CD8-positive, alpha-beta memory T cell (primary cell): ENCODE measurements at regions not wholly inside any gene's neighbourhood (a gene's known extent, or its start where the extent isn't known, plus 50 kb on each side); places are given as distances from the start of the nearest gene placed in this dataset.

Source experiments
- CTCF ChIA-PET: fragments of 350-600 bp; sonication (Branson Sonifier 250); formaldehyde crosslinking; loops from one replicate; lab custom pipeline; 2021; ENCODE audit warnings: antibody characterized with exemption; lab: Charles Lee
- POLR2A ChIA-PET: fragments of 350-600 bp; sonication (Branson Sonifier 250); formaldehyde crosslinking; loops from one replicate; lab custom pipeline; 2021; ENCODE audit warnings: antibody characterized with exemption; lab: Charles Lee
- DNase-seq, 5 donors: peaks; one replicate each; pipeline versions ENCODE4 v3.0.0 to v3.0.0-alpha.2; 2020 to 2022; ENCODE audit warnings: mixed read lengths in 1 of 5
- H3K27ac ChIP-seq: one replicate; pipeline ENCODE4 v1.7.0; 2013; ENCODE audit warnings: low read depth, mild to moderate bottlenecking, low read length, moderate library complexity
- H3K27me3 ChIP-seq: 2 replicates; pipeline ENCODE4 v1.7.0; 2013; ENCODE audit warnings: low read length, mild to moderate bottlenecking; ENCODE audit not compliant: insufficient read depth, poor library complexity, severe bottlenecking
- H3K36me3 ChIP-seq: 2 replicates; pipeline ENCODE4 v1.7.0; 2013; ENCODE audit warnings: mild to moderate bottlenecking, low read length, moderate library complexity; ENCODE audit not compliant: insufficient read depth
- H3K4me1 ChIP-seq: 2 replicates; pipeline ENCODE4 v1.7.0; 2013; ENCODE audit warnings: mild to moderate bottlenecking, low read length, moderate library complexity; ENCODE audit not compliant: insufficient read depth
- H3K4me3 ChIP-seq: 2 replicates; pipeline ENCODE4 v1.7.0; 2013; ENCODE audit warnings: mild to moderate bottlenecking, low read length
- H3K9me3 ChIP-seq: 2 replicates; pipeline ENCODE4 v1.7.0; 2013; ENCODE audit warnings: mild to moderate bottlenecking, low read length
- H3K27ac Mint-ChIP-seq, 8 donors: one replicate each; pipeline ENCODE4 v1.8.0; 2020 to 2021; ENCODE audit warnings: mixed read lengths in 8 of 8, mild to moderate bottlenecking in 6 of 8, inconsistent platforms in 3 of 8, moderate library complexity in 3 of 8
- H3K27me3 Mint-ChIP-seq, 2 donors: one replicate each; pipeline ENCODE4 v1.8.0; 2020 to 2021; ENCODE audit warnings: mixed read lengths in 2 of 2, mild to moderate bottlenecking in 1 of 2, moderate library complexity in 1 of 2
- H3K36me3 Mint-ChIP-seq, 3 donors: one replicate each; pipeline ENCODE4 v1.8.0; 2020 to 2021; ENCODE audit warnings: mixed read lengths in 3 of 3, inconsistent platforms in 1 of 3, mild to moderate bottlenecking in 1 of 3
- H3K4me1 Mint-ChIP-seq, 3 donors: one replicate each; pipeline ENCODE4 v1.8.0; 2020 to 2021; ENCODE audit warnings: mixed read lengths in 3 of 3, inconsistent platforms in 1 of 3, mild to moderate bottlenecking in 1 of 3
- H3K4me3 Mint-ChIP-seq, 7 donors: one replicate each; pipeline ENCODE4 v1.8.0; 2020 to 2021; ENCODE audit warnings: mixed read lengths in 7 of 7, mild to moderate bottlenecking in 6 of 7, moderate library complexity in 4 of 7, inconsistent platforms in 2 of 7
- H3K9me3 Mint-ChIP-seq, 5 donors: one replicate each; pipeline ENCODE4 v1.8.0; 2020 to 2022; ENCODE audit warnings: mixed read lengths in 5 of 5, mild to moderate bottlenecking in 3 of 5, moderate library complexity in 2 of 5, inconsistent platforms in 1 of 5

DNA sequence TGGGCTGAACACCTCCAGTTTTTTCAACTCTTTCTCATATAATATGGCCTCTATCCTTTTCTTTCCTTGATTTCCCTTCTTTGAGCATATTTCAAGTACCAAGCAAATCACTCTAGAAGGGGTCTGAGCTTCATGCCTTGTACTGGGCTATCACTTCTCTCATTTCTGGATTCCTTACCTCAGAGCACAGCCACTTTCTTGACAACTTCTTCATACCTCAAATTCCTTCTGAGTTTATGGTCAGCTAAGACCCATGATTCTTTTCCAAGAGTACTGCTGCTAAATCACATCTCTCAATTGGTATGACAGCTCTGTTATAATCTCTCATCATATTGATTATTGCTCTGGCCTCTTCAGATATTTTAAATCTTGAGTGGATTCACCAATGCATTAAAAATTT, 224.8 kb upstream of the ZBED5 start:
- H3K27me3 Mint-ChIP-seq = peaks cover 2 to 36% of the 10 kb centered on the region in 2 donors

GRCh38 chr11:11081776-11082175, 223.9 kb upstream of the ZBED5 start:
- POLR2A ChIA-PET = no interaction called here
- H3K36me3 Mint-ChIP-seq = no peaks in the 10 kb centered on the region
- no peak for DNase-seq

More for the DNA sequence above, 224.8 kb upstream of the ZBED5 start:
- H3K9me3 Mint-ChIP-seq = no peaks in the 10 kb centered on the region
- DNase-seq = no peak
- no peak overlapping the region for H3K4me3 Mint-ChIP-seq
- POLR2A ChIA-PET = no interaction called here
- Histone ChIP-seq H3K27ac (no peak overlapping the region), H3K27me3 (no peaks in the 10 kb centered on the region), H3K36me3 (no peaks in the 10 kb centered on the region), H3K4me3 (no peak overlapping the region), H3K9me3 (no peaks in the 10 kb centered on the region), H3K4me1 (no peaks in the 10 kb centered on the region)
- H3K4me1 Mint-ChIP-seq = no peaks in the 10 kb centered on the region
- H3K36me3 Mint-ChIP-seq = peaks cover 0 to under 1% (median 0%) of the 10 kb centered on the region in 3 donors
- H3K27ac Mint-ChIP-seq = no peak overlapping the region
- CTCF ChIA-PET = no interaction called here

GRCh38 chr11:11081288-11081687, 223.4 kb upstream of the ZBED5 start:
- no peak overlapping the region for H3K27ac ChIP-seq
- H3K36me3 Mint-ChIP-seq = no peaks in the 10 kb centered on the region
- H3K4me3 ChIP-seq = no peak overlapping the region
- H3K27me3 Mint-ChIP-seq = peaks cover 2 to 36% of the 10 kb centered on the region in 2 donors
- no peak overlapping the region for H3K27ac Mint-ChIP-seq
- DNase-seq = no peak
- POLR2A ChIA-PET = no interaction called here
- H3K36me3 ChIP-seq = no peaks in the 10 kb centered on the region
- H3K9me3 Mint-ChIP-seq = no peaks in the 10 kb centered on the region
- H3K4me1 Mint-ChIP-seq = no peaks in the 10 kb centered on the region
- H3K27me3 ChIP-seq = no peaks in the 10 kb centered on the region
- no peaks in the 10 kb centered on the region for H3K9me3 ChIP-seq
- no peaks in the 10 kb centered on the region for H3K4me1 ChIP-seq
- no peak overlapping the region for H3K4me3 Mint-ChIP-seq
- CTCF ChIA-PET = no interaction called here

More at GRCh38 chr11:11081776-11082175, 223.9 kb upstream of the ZBED5 start:
- Histone ChIP-seq H3K9me3 (no peaks in the 10 kb centered on the region), H3K36me3 (no peaks in the 10 kb centered on the region), H3K4me1 (no peaks in the 10 kb centered on the region), H3K27ac (no peak overlapping the region), H3K27me3 (no peaks in the 10 kb centered on the region), H3K4me3 (no peak overlapping the region)
- H3K4me3 Mint-ChIP-seq = no peak overlapping the region
- no peak overlapping the region for H3K27ac Mint-ChIP-seq
- no peaks in the 10 kb centered on the region for H3K9me3 Mint-ChIP-seq
- H3K4me1 Mint-ChIP-seq = no peaks in the 10 kb centered on the region
- CTCF ChIA-PET = no interaction called here
- H3K27me3 Mint-ChIP-seq = peaks cover 2 to 36% of the 10 kb centered on the region in 2 donors

DNA sequence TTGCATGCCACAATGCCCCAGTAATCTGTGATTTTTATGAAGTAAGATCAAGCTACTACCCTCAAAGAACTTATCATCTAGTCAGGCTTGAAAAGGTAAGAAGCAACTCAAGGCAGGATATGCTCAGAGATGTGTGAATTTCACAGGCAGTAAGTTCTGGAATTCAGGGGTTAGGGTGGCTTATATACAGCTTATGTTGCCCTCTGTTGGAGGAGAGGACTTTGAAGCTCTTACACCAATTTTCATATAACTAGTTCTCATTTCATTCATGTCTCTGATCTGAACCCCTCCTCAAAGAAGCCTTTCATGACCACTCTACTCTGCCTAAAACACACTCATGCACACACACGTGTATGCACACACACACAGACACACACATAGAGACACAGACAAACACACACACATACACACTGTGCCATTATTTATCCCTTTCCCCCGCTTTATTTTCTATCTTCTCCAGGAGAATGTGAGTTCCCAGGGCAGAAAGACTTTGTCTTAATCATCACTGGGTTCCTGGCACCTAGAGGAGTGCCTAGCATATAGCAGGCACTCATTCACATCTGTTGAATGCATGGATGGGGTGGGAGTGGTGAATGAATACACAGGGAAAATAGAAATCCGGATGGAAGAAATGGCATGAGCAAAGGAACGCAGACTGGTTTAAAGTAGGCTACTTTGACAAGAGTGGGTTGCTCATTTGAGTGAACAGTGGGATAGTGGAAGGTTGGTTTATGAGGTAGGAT, 220.7 kb upstream of the ZBED5 start:
- CTCF ChIA-PET = no interaction called here

DNA sequence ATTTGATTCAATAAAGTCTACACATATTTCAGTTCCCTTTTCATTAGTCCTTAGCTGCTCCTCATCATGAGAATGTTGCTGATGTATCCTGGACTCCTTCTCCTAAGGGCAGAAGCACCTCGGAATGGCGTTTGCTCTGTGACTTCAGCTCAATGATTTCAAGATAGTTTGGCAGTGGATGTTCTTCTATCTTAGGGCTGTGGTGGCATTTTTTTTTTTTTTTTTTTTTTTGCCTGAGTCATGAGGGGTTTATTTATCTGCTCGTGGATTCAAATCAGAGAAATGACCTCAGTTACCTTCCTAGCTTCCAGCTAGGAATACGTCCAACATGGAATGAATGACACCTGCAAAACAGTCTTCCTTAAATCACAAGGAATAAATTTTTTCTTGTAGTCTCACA, 220.0 kb upstream of the ZBED5 start:
- Histone ChIP-seq H3K9me3 (no peaks in the 10 kb centered on the region), H3K4me1 (no peaks in the 10 kb centered on the region), H3K4me3 (no peak overlapping the region), H3K27me3 (no peaks in the 10 kb centered on the region), H3K36me3 (no peaks in the 10 kb centered on the region), H3K27ac (no peak overlapping the region)
- Mint-ChIP-seq H3K9me3 (no peaks in the 10 kb centered on the region), H3K27me3 (peaks cover 3 to 38% of the 10 kb centered on the region in 2 donors), H3K27ac (no peak overlapping the region), H3K36me3 (no peaks in the 10 kb centered on the region), H3K4me1 (no peaks in the 10 kb centered on the region), H3K4me3 (no peak overlapping the region)
- ChIA-PET CTCF (no interaction called here), POLR2A (no interaction called here)
- no peak for DNase-seq

More for the DNA sequence above, 220.7 kb upstream of the ZBED5 start:
- no peaks in the 10 kb centered on the region for H3K4me1 Mint-ChIP-seq
- Histone ChIP-seq H3K36me3 (no peaks in the 10 kb centered on the region), H3K9me3 (no peaks in the 10 kb centered on the region), H3K27ac (no peak overlapping the region), H3K4me1 (no peaks in the 10 kb centered on the region), H3K4me3 (no peak overlapping the region), H3K27me3 (no peaks in the 10 kb centered on the region)
- no peaks in the 10 kb centered on the region for H3K36me3 Mint-ChIP-seq
- no peak overlapping the region for H3K4me3 Mint-ChIP-seq
- no peak overlapping the region for H3K27ac Mint-ChIP-seq
- H3K9me3 Mint-ChIP-seq = no peaks in the 10 kb centered on the region
- peaks cover 2 to 36% of the 10 kb centered on the region in 2 donors for H3K27me3 Mint-ChIP-seq
- DNase-seq = no peak
- POLR2A ChIA-PET = no interaction called here

DNA sequence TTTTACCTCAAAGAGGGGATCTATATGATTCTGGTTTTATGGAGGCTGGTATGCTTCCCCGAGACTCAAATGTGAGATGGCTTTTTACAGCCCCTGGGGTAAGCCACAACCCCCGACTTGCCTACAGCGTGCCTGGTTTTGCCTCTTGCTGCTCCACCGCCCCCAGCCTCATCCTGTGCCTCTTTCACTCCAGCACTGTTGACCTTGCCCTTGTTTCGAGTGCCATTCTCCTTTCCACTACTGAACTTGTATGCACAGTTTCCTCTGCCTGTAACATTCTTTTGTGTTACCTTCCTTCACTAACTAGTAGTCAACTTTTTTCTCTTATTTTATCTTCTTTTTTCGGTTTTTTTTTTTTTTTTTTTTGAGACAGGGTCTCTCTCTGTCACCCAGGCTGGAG, 219.0 kb upstream of the ZBED5 start:
- ChIA-PET CTCF (no interaction called here), POLR2A (no interaction called here)
- no peaks in the 10 kb centered on the region for H3K27me3 ChIP-seq
- no peaks in the 10 kb centered on the region for H3K36me3 ChIP-seq
- Mint-ChIP-seq H3K4me3 (no peak overlapping the region), H3K36me3 (no peaks in the 10 kb centered on the region), H3K9me3 (no peaks in the 10 kb centered on the region), H3K27ac (no peak overlapping the region), H3K4me1 (no peaks in the 10 kb centered on the region), H3K27me3 (peaks cover 3 to 32% of the 10 kb centered on the region in 2 donors)
- no peak overlapping the region for H3K27ac ChIP-seq
- H3K4me1 ChIP-seq = no peaks in the 10 kb centered on the region
- DNase-seq = no peak
- no peak overlapping the region for H3K4me3 ChIP-seq
- no peaks in the 10 kb centered on the region for H3K9me3 ChIP-seq

DNA sequence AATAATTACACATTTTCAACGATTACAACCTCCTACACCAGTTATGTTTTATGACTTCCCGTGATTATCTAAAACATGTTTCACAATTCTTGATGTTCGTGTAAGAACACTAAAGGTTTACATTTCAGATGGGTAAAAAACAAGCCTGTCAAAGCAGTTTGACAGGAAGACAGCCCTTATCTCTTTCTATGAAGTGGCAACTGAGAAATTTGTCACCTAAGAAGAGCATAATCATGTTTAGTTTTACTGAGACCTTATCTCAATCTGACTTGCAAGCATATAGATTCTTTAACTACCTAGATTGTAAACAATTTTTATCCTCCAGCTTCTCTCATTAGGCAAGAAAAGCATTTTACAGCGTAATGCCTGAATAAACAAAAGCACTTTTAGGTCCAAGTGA, 218.4 kb upstream of the ZBED5 start:
- Mint-ChIP-seq H3K27ac (no peak overlapping the region), H3K36me3 (no peaks in the 10 kb centered on the region)
- CTCF ChIA-PET = interaction anchor here (1.2 kb wide), 1 partner anchor 10 kb away, joined by 3 read pairs; no protein-coding TSS in a partner anchor

GRCh38 chr11:11075515-11076171, 217.8 kb upstream of the ZBED5 start:
- Histone ChIP-seq H3K4me3 (no peak overlapping the region), H3K9me3 (no peaks in the 10 kb centered on the region), H3K27me3 (no peaks in the 10 kb centered on the region), H3K36me3 (no peaks in the 10 kb centered on the region), H3K27ac (no peak overlapping the region), H3K4me1 (no peaks in the 10 kb centered on the region)
- peaks cover 3 to 25% of the 10 kb centered on the region in 2 donors for H3K27me3 Mint-ChIP-seq
- no peak for DNase-seq
- H3K4me3 Mint-ChIP-seq = no peak overlapping the region
- H3K9me3 Mint-ChIP-seq = no peaks in the 10 kb centered on the region
- no peaks in the 10 kb centered on the region for H3K4me1 Mint-ChIP-seq
- ChIA-PET CTCF (interaction anchor here (1.2 kb wide), 1 partner anchor 10 kb away, joined by 3 read pairs; no protein-coding TSS in a partner anchor), POLR2A (no interaction called here)
- no peaks in the 10 kb centered on the region for H3K36me3 Mint-ChIP-seq
- no peak overlapping the region for H3K27ac Mint-ChIP-seq

More for the DNA sequence above, 218.4 kb upstream of the ZBED5 start:
- Histone ChIP-seq H3K27me3 (no peaks in the 10 kb centered on the region), H3K9me3 (no peaks in the 10 kb centered on the region), H3K4me3 (no peak overlapping the region), H3K27ac (no peak overlapping the region), H3K36me3 (no peaks in the 10 kb centered on the region), H3K4me1 (no peaks in the 10 kb centered on the region)
- Mint-ChIP-seq H3K9me3 (no peaks in the 10 kb centered on the region), H3K4me1 (no peaks in the 10 kb centered on the region), H3K4me3 (no peak overlapping the region), H3K27me3 (peaks cover 3 to 30% of the 10 kb centered on the region in 2 donors)
- POLR2A ChIA-PET = no interaction called here
- no peak for DNase-seq
